ENCODE measurements at regions not wholly inside any gene's neighbourhood (a gene's known extent, or its start where the extent isn't known, plus 50 kb on each side); places are given as distances from the start of the nearest gene placed in this dataset.

DNA sequence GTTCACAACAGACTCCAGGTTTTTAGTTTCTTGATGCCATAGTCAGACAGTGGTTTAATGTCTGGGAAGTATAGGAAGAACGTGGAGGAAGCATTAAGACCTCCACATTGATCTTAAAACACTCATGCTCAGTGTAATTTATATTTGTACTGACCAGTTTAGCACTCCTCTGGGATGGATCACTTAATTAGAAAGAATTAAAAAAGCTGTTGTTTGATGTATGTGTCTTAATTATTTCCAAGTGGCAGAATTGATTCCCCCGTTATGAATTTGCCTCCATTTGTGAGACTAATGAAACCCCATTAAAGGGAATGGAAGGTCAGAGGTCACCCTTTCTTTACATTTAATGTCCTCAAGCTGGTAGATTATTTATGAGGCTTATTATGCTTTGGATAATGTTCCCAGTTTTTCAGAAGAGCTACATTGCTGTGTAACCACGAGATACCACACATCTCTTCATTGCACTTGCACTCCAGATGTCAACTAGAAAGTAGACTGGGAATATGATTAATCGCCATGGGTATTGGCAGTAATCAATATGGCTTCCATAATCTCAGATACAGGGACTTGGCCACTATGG, 270.0 kb upstream of the JAG1 start:
- no peak for TF ChIP-seq GATA2 (IDR thresholded peaks at IDR 0.05; ENCODE audit: low read depth, low read length)
- TF ChIP-seq GATA3 (IDR thresholded peaks at IDR 0.05; ENCODE audit: low read depth, low read length): no peak

Data from SH-SY5Y (cell line).